ENCODE measurements at regions not wholly inside any gene's neighbourhood (a gene's known extent, or its start where the extent isn't known, plus 50 kb on each side); places are given as distances from the start of the nearest gene placed in this dataset.

- no peak for DNase-seq
- no peaks in the 10 kb centered on the region for H3K9me3 ChIP-seq
Observed at GRCh38 chr11:112722148-112722547, 239.1 kb upstream of the NCAM1 start.

DNA sequence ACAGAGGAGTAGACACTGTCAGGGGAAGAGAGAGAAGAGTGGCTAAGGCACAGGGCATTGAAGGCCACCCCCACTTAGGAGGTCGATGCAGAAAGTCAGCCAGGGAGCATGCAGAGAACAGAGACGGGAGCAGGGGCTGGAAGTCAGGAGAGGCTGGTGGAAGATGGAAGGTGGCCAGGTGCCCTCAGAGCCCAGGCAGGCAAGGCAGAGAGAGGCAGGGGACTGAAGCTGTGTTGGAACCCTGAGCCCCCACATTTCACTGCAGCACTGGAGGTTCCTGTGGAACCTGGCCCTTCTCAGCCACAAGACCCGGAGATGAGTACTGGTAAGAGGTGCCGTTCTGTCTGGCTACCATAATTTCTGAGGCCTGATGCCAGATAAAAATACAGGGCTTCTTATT is 238.3 kb upstream of the NCAM1 start:
- no peaks in the 10 kb centered on the region for H3K36me3 ChIP-seq

More at GRCh38 chr11:112722148-112722547, 239.1 kb upstream of the NCAM1 start:
- no peaks in the 10 kb centered on the region for H3K27me3 ChIP-seq
- no peaks in the 10 kb centered on the region for H3K36me3 ChIP-seq
- no peak overlapping the region for H3K4me3 ChIP-seq

GRCh38 chr11:112723676-112724495 is 237.3 kb upstream of the NCAM1 start:
- Histone ChIP-seq H3K36me3 (no peaks in the 10 kb centered on the region), H3K9me3 (no peaks in the 10 kb centered on the region), H3K4me3 (no peak overlapping the region), H3K27me3 (no peaks in the 10 kb centered on the region)
- no peak for DNase-seq

More for the DNA sequence above, 238.3 kb upstream of the NCAM1 start:
- Histone ChIP-seq H3K9me3 (no peaks in the 10 kb centered on the region), H3K27me3 (no peaks in the 10 kb centered on the region), H3K4me3 (no peak overlapping the region)
- DNase-seq, result no peak

DNA sequence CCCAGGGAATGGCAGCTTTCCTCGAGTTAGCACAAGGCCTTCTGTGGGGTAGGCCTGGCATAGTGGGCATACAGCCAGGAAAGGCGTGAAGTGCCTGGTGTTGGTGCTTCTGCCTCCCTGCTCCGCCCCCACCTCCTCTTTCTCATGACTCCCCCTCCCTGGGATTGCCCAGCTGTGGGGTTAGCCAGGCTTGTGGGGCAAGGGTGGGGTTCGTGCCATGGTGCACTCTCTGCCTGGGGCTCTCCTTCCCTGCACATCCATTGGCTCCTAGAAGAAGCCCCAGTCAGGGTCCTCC is 236.8 kb upstream of the NCAM1 start:
- no peaks in the 10 kb centered on the region for H3K9me3 ChIP-seq
- no peak for DNase-seq
- H3K36me3 ChIP-seq, result no peaks in the 10 kb centered on the region
- H3K4me3 ChIP-seq, result no peak overlapping the region
- H3K27me3 ChIP-seq, result no peaks in the 10 kb centered on the region

GRCh38 chr11:112725636-112726035 is 235.6 kb upstream of the NCAM1 start:
- no peak for DNase-seq
- Histone ChIP-seq H3K9me3 (no peaks in the 10 kb centered on the region), H3K36me3 (no peaks in the 10 kb centered on the region), H3K27me3 (no peaks in the 10 kb centered on the region), H3K4me3 (no peak overlapping the region)

- no peaks in the 10 kb centered on the region for H3K9me3 ChIP-seq
- H3K4me3 ChIP-seq, result no peak overlapping the region
- no peaks in the 10 kb centered on the region for H3K36me3 ChIP-seq
Observed at GRCh38 chr11:112727341-112727841, 233.8 kb upstream of the NCAM1 start.

DNA sequence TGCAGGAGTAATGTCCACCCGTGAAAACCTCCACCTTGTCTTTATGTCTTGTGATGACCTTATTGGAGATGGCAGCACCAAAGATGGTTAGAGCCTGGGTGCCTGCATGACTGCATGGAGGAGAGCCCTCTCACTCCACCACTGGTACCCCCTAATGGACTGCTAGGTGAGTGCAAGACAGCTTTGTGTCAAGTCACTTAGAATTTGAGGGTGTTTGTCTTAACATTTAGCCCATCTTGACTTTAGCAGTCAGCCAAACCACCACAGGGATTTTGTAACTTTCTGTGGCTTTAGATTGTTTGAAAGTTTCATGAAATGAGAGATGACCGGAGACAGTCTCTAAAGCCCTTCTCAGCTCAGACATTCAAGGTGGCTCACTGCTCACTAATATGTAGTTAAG is 232.9 kb upstream of the NCAM1 start:
- DNase-seq, result no peak
- Histone ChIP-seq H3K27me3 (no peaks in the 10 kb centered on the region), H3K4me3 (no peak overlapping the region), H3K9me3 (no peaks in the 10 kb centered on the region), H3K36me3 (no peaks in the 10 kb centered on the region)

More at GRCh38 chr11:112727341-112727841, 233.8 kb upstream of the NCAM1 start:
- H3K27me3 ChIP-seq, result no peaks in the 10 kb centered on the region
- peak; percentile 4 for DNase-seq

- no peaks in the 10 kb centered on the region for H3K27me3 ChIP-seq
- no peak overlapping the region for H3K4me3 ChIP-seq
- no peaks in the 10 kb centered on the region for H3K9me3 ChIP-seq
- no peaks in the 10 kb centered on the region for H3K36me3 ChIP-seq
- no peak for DNase-seq
Observed at GRCh38 chr11:112728716-112729115, 232.5 kb upstream of the NCAM1 start.

GRCh38 chr11:112730591-112730990 is 230.6 kb upstream of the NCAM1 start:
- Histone ChIP-seq H3K9me3 (no peaks in the 10 kb centered on the region), H3K27me3 (no peaks in the 10 kb centered on the region), H3K4me3 (no peak overlapping the region), H3K36me3 (no peaks in the 10 kb centered on the region)
- DNase-seq, result no peak

DNA sequence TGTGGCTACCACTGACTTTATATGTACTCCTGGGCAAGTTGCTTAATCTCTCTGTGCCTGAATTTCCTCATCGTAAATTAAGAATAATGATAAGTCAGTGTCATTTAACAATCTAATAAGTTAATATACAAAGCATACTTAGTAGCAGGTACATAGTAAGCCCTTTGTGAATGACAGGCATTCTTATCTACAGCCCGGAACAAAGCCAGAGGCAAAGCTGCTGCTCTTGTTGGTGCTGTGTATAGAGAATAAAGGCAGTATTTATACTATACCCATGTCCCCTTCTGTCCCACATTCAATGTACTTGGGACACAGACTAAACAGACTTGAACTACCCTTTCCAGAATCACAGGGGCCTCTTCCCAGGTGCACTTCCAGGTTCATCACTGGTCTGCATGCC is 229.7 kb upstream of the NCAM1 start:
- Histone ChIP-seq H3K27me3 (no peaks in the 10 kb centered on the region), H3K36me3 (no peaks in the 10 kb centered on the region), H3K4me3 (no peak overlapping the region), H3K9me3 (no peaks in the 10 kb centered on the region)
- no peak for DNase-seq

DNA sequence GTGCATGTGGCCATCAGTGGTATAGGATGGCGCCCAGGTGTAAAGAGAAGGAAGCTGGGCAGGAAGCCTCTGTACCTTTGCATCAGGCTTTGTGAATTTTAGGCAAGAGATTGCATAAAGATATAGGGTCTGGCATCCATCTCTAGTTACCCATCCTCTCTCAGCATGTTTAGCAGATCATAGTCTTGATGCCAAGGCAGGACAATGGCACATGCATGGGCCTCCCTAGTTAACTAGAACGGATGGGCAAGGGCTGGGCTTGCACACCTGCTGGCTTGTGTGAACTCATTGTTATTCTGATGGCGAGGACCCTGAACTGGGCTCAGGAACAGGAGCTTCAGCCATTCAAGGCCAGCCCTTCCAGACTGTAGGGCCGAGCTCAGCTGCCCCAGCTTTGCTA is 229.2 kb upstream of the NCAM1 start:
- Histone ChIP-seq H3K9me3 (no peaks in the 10 kb centered on the region), H3K27me3 (no peaks in the 10 kb centered on the region), H3K36me3 (no peaks in the 10 kb centered on the region), H3K4me3 (no peak overlapping the region)
- no peak for DNase-seq

- Histone ChIP-seq H3K4me3 (no peak overlapping the region), H3K27me3 (no peaks in the 10 kb centered on the region), H3K36me3 (no peaks in the 10 kb centered on the region), H3K9me3 (no peaks in the 10 kb centered on the region)
- peak; percentile 30 for DNase-seq
Observed at GRCh38 chr11:112734207-112734606, 227.0 kb upstream of the NCAM1 start.

DNA sequence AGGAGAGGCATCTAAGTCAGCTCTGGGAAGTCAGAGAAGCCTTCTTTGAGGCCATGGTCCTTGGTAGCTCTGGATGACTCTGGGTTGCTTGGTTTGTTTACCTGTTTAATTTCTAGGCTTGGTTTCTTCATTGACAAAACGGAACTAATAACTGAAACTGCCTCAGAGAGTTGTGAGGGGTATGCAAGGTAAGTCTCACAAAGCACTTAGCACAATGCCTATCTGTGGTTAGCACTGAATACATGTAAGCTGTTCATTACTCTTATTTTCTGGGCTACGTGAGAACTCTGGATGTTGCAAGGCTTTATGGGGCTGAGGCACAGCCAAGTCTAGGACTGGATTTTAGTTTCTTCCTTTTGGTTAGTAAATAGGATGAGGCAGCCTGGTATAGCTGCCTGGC is 225.8 kb upstream of the NCAM1 start:
- Histone ChIP-seq H3K36me3 (no peaks in the 10 kb centered on the region), H3K4me3 (no peak overlapping the region), H3K9me3 (no peaks in the 10 kb centered on the region), H3K27me3 (no peaks in the 10 kb centered on the region)
- no peak for DNase-seq

GRCh38 chr11:112744041-112744440 is 217.2 kb upstream of the NCAM1 start:
- Histone ChIP-seq H3K36me3 (no peaks in the 10 kb centered on the region), H3K4me3 (no peak overlapping the region), H3K9me3 (no peaks in the 10 kb centered on the region), H3K27me3 (no peaks in the 10 kb centered on the region)
- no peak for DNase-seq

- H3K4me3 ChIP-seq, result no peak overlapping the region
- no peaks in the 10 kb centered on the region for H3K9me3 ChIP-seq
Observed at GRCh38 chr11:112745973-112746372, 215.2 kb upstream of the NCAM1 start.

GRCh38 chr11:112748252-112748651 is 213.0 kb upstream of the NCAM1 start:
- no peak overlapping the region for H3K4me3 ChIP-seq
- no peaks in the 10 kb centered on the region for H3K27me3 ChIP-seq
- no peaks in the 10 kb centered on the region for H3K9me3 ChIP-seq
- no peak for DNase-seq
- no peaks in the 10 kb centered on the region for H3K36me3 ChIP-seq

More at GRCh38 chr11:112745973-112746372, 215.2 kb upstream of the NCAM1 start:
- no peak for DNase-seq
- Histone ChIP-seq H3K36me3 (no peaks in the 10 kb centered on the region), H3K27me3 (no peaks in the 10 kb centered on the region)

DNA sequence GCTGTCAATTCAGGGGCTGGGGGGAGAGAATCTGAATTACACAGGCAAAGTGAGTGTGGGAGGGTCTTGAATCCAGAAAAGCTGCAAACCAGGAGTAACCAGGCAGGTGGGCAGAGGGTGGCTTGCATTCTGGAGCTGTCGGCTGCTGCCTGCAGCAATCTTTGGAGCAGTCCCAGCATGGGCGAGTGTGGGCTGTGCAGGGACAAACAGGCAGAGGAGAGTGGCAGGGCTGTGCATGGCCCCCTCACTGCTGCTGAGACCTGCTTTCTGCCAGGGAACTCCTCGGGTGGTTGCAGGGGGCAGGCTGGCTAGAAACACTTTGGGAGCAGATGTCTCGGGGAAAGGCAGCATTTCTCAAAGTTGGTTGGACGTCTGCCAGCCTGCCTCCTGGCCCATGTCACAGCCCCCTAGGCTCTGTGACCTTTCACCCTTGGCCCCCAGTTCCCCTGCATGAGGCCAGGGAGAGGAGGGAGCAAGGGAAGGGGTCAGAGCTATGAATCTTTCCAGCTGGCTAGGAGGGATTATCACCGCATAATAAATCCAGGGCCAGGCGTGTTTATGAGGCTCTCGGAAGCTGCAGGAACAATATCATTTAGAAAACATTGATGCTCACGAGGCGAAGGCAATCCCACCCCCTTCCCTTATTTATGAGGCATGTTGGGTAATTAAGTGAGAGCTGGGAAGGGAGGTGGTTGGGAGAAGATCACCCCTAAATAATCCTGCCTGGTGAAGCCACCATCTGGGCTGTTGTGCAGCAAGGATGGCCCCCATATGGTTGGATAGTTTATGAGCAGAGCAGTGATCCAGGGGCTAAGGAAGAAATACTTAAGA is 212.3 kb upstream of the NCAM1 start:
- no peaks in the 10 kb centered on the region for H3K27me3 ChIP-seq
- H3K36me3 ChIP-seq, result no peaks in the 10 kb centered on the region
- DNase-seq, result no peak
- H3K4me3 ChIP-seq, result no peak overlapping the region
- no peaks in the 10 kb centered on the region for H3K9me3 ChIP-seq

- H3K27me3 ChIP-seq, result no peaks in the 10 kb centered on the region
- no peak for DNase-seq
- no peak overlapping the region for H3K4me3 ChIP-seq
- no peaks in the 10 kb centered on the region for H3K9me3 ChIP-seq
- no peaks in the 10 kb centered on the region for H3K36me3 ChIP-seq
Observed at GRCh38 chr11:112751329-112751728, 209.9 kb upstream of the NCAM1 start.

Data from MG63 (cell line).